ENCODE measurements at regions not wholly inside any gene's neighbourhood (a gene's known extent, or its start where the extent isn't known, plus 50 kb on each side); places are given as distances from the start of the nearest gene placed in this dataset.

GRCh38 chr12:115570069-115570777 lies 707.3 kb downstream of the MED13L start:
- no peak for TF ChIP-seq POLR2A (IDR thresholded peaks at IDR 0.05)
- TF ChIP-seq CTCF (IDR thresholded peaks at IDR 0.05) = no peak

Measured in Peyer's patch (tissue), 4 donors.